AG09309 (cell line): ENCODE measurements at regions not wholly inside any gene's neighbourhood (a gene's known extent, or its start where the extent isn't known, plus 50 kb on each side); places are given as distances from the start of the nearest gene placed in this dataset.

Experiments used
- DNase-seq: peaks from one replicate; pipeline ENCODE4 v3.0.0-alpha.2; 2010; ENCODE audit warnings: low read depth
- H3K4me3 ChIP-seq: 2 replicates; pipeline ENCODE4 v1.5.1; 2011; ENCODE audit warnings: mild to moderate bottlenecking, low read depth, low read length, moderate library complexity; ENCODE audit not compliant: control insufficient read depth
- TF ChIP-seq, protein P1 (sequence below): IDR thresholded peaks from 2 replicates; pipeline ENCODE4 v1.5.1; 2011; ENCODE audit warnings: mild to moderate bottlenecking, low read depth, low read length, inconsistent platforms; ENCODE audit not compliant: insufficient read depth, control insufficient read depth; ENCODE audit errors: missing control alignments

GRCh38 chr4:20520901-20521300, 179.4 kb upstream of the PACRGL start:
- H3K4me3 ChIP-seq = no peak overlapping the region
- DNase-seq = no peak
- TF ChIP-seq, protein P1, sequence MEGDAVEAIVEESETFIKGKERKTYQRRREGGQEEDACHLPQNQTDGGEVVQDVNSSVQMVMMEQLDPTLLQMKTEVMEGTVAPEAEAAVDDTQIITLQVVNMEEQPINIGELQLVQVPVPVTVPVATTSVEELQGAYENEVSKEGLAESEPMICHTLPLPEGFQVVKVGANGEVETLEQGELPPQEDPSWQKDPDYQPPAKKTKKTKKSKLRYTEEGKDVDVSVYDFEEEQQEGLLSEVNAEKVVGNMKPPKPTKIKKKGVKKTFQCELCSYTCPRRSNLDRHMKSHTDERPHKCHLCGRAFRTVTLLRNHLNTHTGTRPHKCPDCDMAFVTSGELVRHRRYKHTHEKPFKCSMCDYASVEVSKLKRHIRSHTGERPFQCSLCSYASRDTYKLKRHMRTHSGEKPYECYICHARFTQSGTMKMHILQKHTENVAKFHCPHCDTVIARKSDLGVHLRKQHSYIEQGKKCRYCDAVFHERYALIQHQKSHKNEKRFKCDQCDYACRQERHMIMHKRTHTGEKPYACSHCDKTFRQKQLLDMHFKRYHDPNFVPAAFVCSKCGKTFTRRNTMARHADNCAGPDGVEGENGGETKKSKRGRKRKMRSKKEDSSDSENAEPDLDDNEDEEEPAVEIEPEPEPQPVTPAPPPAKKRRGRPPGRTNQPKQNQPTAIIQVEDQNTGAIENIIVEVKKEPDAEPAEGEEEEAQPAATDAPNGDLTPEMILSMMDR = no peak

GRCh38 chr4:20528508-20528907, 171.8 kb upstream of the PACRGL start:
- no peak for DNase-seq
- TF ChIP-seq, protein P1 = no peak
- H3K4me3 ChIP-seq = no peak overlapping the region

- TF ChIP-seq, protein P1 = no peak
- H3K4me3 ChIP-seq = no peak overlapping the region
These were observed 170.6 kb upstream of the PACRGL start for GRCh38 chr4:20529691-20530090.

DNA sequence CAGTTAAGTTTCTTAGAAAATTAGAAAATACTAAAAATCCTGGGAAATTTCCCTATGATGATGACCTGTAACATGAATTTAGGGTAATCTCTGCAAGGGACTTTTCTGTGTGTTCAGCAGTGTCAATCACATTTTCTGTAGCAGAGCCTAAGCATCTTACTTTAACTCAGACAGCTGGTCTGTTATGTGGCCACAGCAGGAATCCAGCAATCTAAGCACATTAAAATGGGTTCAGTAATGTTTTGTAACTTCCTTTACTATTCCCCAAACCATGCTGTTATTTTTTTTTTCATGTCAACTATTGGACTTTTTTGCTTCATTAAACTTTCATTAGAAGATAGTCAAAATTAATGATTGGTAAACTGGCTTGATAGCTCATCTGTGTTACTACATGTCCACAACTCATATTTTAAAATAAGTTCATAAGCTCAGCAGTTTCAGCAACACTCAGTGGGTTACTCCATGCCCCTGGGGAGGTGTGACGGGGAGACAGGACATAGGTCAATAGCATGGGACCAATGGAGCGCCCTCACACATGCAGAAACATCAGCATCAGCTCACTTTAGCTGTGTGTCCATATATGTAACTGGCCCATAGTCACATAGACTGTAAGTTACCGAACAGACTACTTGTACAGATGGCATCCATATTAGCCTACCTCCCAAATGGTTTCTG, 168.0 kb upstream of the PACRGL start:
- no peak overlapping the region for H3K4me3 ChIP-seq
- no peak for DNase-seq
- TF ChIP-seq, protein P1 = no peak

More at GRCh38 chr4:20529691-20530090, 170.6 kb upstream of the PACRGL start:
- DNase-seq = no peak

GRCh38 chr4:20532871-20533870, 167.1 kb upstream of the PACRGL start:
- peak; percentile 81 for DNase-seq
- H3K4me3 ChIP-seq = no peak overlapping the region
- TF ChIP-seq, protein P1 = no peak

DNA sequence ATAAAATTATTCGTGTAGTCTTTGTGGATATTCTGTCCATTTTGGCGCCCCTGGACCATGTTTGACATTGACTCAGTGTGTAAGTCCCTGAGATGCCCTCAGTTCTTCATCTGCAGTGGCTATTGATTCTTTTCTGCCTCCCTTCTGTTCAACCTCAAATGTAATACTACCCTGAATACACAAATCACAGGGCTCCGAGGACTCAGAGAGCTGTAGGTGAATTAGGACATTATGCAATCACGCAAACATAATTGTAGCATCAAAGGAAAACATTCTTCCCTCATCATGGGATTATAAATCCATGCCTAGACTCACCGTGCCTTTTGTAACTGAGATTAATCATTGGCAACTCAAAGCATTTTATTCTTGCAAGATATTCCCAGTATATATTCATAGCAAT, 161.4 kb upstream of the PACRGL start:
- TF ChIP-seq, protein P1 = no peak
- H3K4me3 ChIP-seq = no peak overlapping the region
- no peak for DNase-seq
